ENCODE measurements at regions not wholly inside any gene's neighbourhood (a gene's known extent, or its start where the extent isn't known, plus 50 kb on each side); places are given as distances from the start of the nearest gene placed in this dataset.

DNA sequence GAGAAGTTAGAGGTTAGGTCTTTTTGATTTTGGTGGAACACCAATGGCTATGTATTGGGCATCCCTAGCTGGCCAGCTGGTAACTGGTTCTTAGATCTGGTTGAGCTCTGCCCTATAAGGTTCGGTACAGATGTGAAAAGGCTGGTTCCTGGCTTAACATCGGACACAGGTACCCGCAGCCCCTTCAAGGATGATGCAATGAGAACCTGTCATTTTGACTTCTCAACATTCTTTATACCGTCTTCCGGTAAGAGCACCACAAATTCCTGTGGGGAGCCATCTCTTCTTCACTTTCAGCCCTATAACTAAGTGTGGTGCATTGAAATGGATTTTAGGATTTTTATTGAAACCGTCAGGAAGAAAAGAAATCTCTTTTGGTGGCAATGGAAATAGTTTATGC lies 222.8 kb downstream of the ADAMTS9 start:
- no TSS peak for BruUV-seq (replicated peaks)

DNA sequence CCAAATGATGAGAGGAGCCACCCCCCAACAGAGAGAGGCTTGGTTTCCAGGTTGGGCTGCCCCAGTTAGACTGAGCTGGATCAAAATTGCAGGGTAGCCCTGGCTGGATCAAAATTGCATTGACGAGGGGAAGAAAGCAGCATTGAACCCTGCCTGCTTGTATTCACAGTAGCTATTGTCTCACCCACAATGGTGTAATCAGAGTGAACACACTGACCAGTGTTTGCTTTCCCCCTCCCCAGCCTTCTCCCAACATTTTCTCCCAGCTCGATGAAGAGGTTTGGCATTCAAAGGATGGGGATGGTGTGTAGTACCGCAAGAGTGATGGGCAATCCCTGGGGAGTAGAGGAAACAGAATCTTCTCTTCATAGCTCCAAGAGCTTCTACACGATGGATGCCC lies 223.8 kb downstream of the ADAMTS9 start:
- H3K4me3 ChIP-seq (ENCODE audit: low read depth, low read length, poor library complexity, severe bottlenecking) = no peak overlapping the region
- POLR2A ChIA-PET (ENCODE audit: low non-redundant PET) = interaction anchor here (0.6 kb wide), 1 partner anchor 228 kb away, joined by 3 read pairs; no protein-coding TSS in a partner anchor
- no peaks in the 10 kb centered on the region for H3K4me1 ChIP-seq (ENCODE audit: insufficient read depth, low read length, poor library complexity, severe bottlenecking)
- no TSS peak for BruUV-seq (replicated peaks)
- intact Hi-C loops (cut with micrococcal nuclease; ENCODE audit: unreplicated experiment) = no loop called here
- no peaks in the 10 kb centered on the region for H3K27me3 ChIP-seq (replicated peaks; ENCODE audit: insufficient read depth, low read depth, low read length, poor library complexity)
- no peaks in the 10 kb centered on the region for H3K9me3 ChIP-seq (ENCODE audit: low read depth, low read length, poor library complexity, severe bottlenecking)
- H3K27ac ChIP-seq (ENCODE audit: low read depth, low read length, poor library complexity, severe bottlenecking) = no peak overlapping the region
- TF ChIP-seq EZH2 (IDR thresholded peaks at IDR 0.05; ENCODE audit: borderline replicate concordance, low read depth, low read length, poor library complexity, severe bottlenecking) = no peak
- TF ChIP-seq, protein P1, sequence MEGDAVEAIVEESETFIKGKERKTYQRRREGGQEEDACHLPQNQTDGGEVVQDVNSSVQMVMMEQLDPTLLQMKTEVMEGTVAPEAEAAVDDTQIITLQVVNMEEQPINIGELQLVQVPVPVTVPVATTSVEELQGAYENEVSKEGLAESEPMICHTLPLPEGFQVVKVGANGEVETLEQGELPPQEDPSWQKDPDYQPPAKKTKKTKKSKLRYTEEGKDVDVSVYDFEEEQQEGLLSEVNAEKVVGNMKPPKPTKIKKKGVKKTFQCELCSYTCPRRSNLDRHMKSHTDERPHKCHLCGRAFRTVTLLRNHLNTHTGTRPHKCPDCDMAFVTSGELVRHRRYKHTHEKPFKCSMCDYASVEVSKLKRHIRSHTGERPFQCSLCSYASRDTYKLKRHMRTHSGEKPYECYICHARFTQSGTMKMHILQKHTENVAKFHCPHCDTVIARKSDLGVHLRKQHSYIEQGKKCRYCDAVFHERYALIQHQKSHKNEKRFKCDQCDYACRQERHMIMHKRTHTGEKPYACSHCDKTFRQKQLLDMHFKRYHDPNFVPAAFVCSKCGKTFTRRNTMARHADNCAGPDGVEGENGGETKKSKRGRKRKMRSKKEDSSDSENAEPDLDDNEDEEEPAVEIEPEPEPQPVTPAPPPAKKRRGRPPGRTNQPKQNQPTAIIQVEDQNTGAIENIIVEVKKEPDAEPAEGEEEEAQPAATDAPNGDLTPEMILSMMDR (conservative IDR thresholded peaks at IDR 0.05; ENCODE audit: low read depth, low read length) = no peak
- DNase-seq (ENCODE audit: low spot score) = no peak
- CTCF ChIA-PET = no interaction called here
- H3K36me3 ChIP-seq (ENCODE audit: insufficient read depth, low read length, poor library complexity, severe bottlenecking) = no peaks in the 10 kb centered on the region

More for the DNA sequence above, 222.8 kb downstream of the ADAMTS9 start:
- H3K36me3 ChIP-seq (ENCODE audit: insufficient read depth, low read length, poor library complexity, severe bottlenecking) = no peaks in the 10 kb centered on the region
- H3K9me3 ChIP-seq (ENCODE audit: low read depth, low read length, poor library complexity, severe bottlenecking) = no peaks in the 10 kb centered on the region
- ChIA-PET POLR2A (ENCODE audit: low non-redundant PET) (no interaction called here), CTCF (no interaction called here)
- DNase-seq (ENCODE audit: low spot score) = no peak
- no peak overlapping the region for H3K27ac ChIP-seq (ENCODE audit: low read depth, low read length, poor library complexity, severe bottlenecking)
- TF ChIP-seq EZH2 (IDR thresholded peaks at IDR 0.05; ENCODE audit: borderline replicate concordance, low read depth, low read length, poor library complexity, severe bottlenecking) = no peak
- TF ChIP-seq, protein P1 (conservative IDR thresholded peaks at IDR 0.05; ENCODE audit: low read depth, low read length) = no peak
- no peaks in the 10 kb centered on the region for H3K27me3 ChIP-seq (replicated peaks; ENCODE audit: insufficient read depth, low read depth, low read length, poor library complexity)
- H3K4me1 ChIP-seq (ENCODE audit: insufficient read depth, low read length, poor library complexity, severe bottlenecking) = no peaks in the 10 kb centered on the region
- no peak overlapping the region for H3K4me3 ChIP-seq (ENCODE audit: low read depth, low read length, poor library complexity, severe bottlenecking)
- intact Hi-C loops (cut with micrococcal nuclease; ENCODE audit: unreplicated experiment) = no loop called here

DNA sequence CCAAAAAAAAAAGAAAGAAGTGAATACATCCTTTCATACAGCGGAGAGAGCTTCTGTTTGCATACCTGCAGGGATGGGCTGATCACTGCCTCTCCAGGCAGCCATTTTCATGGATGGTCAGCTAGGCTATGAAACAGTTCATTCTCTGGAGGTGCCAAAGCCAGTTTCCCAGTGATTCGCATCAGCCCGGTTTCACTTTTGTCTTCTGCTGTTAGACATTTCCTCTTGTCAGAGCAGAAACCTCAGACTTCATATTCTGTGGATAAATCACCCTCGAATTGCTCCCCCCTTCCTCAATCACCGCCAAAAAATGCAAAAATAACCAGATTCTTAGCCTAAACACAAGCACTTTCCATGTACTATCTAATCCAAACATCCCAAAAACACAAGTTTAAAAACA lies 225.6 kb downstream of the ADAMTS9 start:
- no peaks in the 10 kb centered on the region for H3K9me3 ChIP-seq (ENCODE audit: low read depth, low read length, poor library complexity, severe bottlenecking)
- ChIA-PET CTCF (interaction anchor here (0.5 kb wide), 1 partner anchor 1231 kb away, joined by 18 read pairs; no protein-coding TSS in a partner anchor), POLR2A (ENCODE audit: low non-redundant PET) (no interaction called here)
- BruUV-seq (replicated peaks) = no TSS peak
- no peak for DNase-seq (ENCODE audit: low spot score)
- intact Hi-C loops (cut with micrococcal nuclease; ENCODE audit: unreplicated experiment) = no loop called here
- H3K36me3 ChIP-seq (ENCODE audit: insufficient read depth, low read length, poor library complexity, severe bottlenecking) = no peaks in the 10 kb centered on the region
- H3K27me3 ChIP-seq (replicated peaks; ENCODE audit: insufficient read depth, low read depth, low read length, poor library complexity) = no peaks in the 10 kb centered on the region
- TF ChIP-seq, protein P1 (conservative IDR thresholded peaks at IDR 0.05; ENCODE audit: low read depth, low read length) = no peak
- TF ChIP-seq EZH2 (IDR thresholded peaks at IDR 0.05; ENCODE audit: borderline replicate concordance, low read depth, low read length, poor library complexity, severe bottlenecking) = no peak
- H3K4me3 ChIP-seq (ENCODE audit: low read depth, low read length, poor library complexity, severe bottlenecking) = no peak overlapping the region
- no peaks in the 10 kb centered on the region for H3K4me1 ChIP-seq (ENCODE audit: insufficient read depth, low read length, poor library complexity, severe bottlenecking)
- H3K27ac ChIP-seq (ENCODE audit: low read depth, low read length, poor library complexity, severe bottlenecking) = no peak overlapping the region

Data from A673 (cell line).